DOHH2 (cell line): ENCODE measurements at regions not wholly inside any gene's neighbourhood (a gene's known extent, or its start where the extent isn't known, plus 50 kb on each side); places are given as distances from the start of the nearest gene placed in this dataset.
A peak's percentile ranks its signal among the peaks of the same experiment; 100 is the strongest.

Experiments
- H3F3A ChIP-seq: fragments of 200-600 bp; sonication (generic), shearing (Covaris generic); 2 replicates; pipeline ENCODE4 v1.6.0; 2016; ENCODE audit warnings: antibody characterized with exemption, mild to moderate bottlenecking; ENCODE audit not compliant: control insufficient read depth, insufficient read depth
- H3K27ac ChIP-seq: fragments of 200-600 bp; sonication (generic); 2 replicates; pipeline ENCODE4 v1.5.1; 2014; ENCODE audit warnings: low read depth, mild to moderate bottlenecking, low read length, moderate library complexity
- H3K27me3 ChIP-seq: fragments of 200-600 bp; sonication (generic); 2 replicates; pipeline ENCODE4 v1.6.1; 2014; ENCODE audit warnings: mild to moderate bottlenecking, low read length, mixed read lengths; ENCODE audit not compliant: control insufficient read depth
- H3K36me3 ChIP-seq: fragments of 200-600 bp; sonication (generic); 2 replicates; pipeline ENCODE4 v1.6.1; 2014; ENCODE audit warnings: mild to moderate bottlenecking, low read length, moderate library complexity, mixed read lengths; ENCODE audit not compliant: control insufficient read depth
- H3K4me1 ChIP-seq: fragments of 200-600 bp; sonication (generic); 2 replicates; pipeline ENCODE4 v1.6.1; 2014; ENCODE audit warnings: mild to moderate bottlenecking, low read length, mixed read lengths; ENCODE audit not compliant: control insufficient read depth
- H3K4me2 ChIP-seq: fragments of 200-600 bp; sonication (generic); 2 replicates; pipeline ENCODE4 v1.6.0; 2014; ENCODE audit warnings: mild to moderate bottlenecking, low read length, moderate library complexity
- H3K4me3 ChIP-seq: fragments of 200-600 bp; sonication (generic); 2 replicates; pipeline ENCODE4 v1.5.1; 2014; ENCODE audit warnings: mild to moderate bottlenecking, low read length, mixed read lengths
- H3K79me2 ChIP-seq: fragments of 200-600 bp; sonication (generic); 2 replicates; pipeline ENCODE4 v1.6.1; 2014; ENCODE audit warnings: mild to moderate bottlenecking, low read length, mixed read lengths; ENCODE audit not compliant: control insufficient read depth
- H3K9me2 ChIP-seq: fragments of 200-600 bp; sonication (generic); replicated peaks from 2 replicates; pipeline ENCODE4 v1.6.1; 2014; ENCODE audit warnings: mild to moderate bottlenecking, low read length, mixed read lengths; ENCODE audit not compliant: control insufficient read depth
- H3K9me3 ChIP-seq: fragments of 200-600 bp; sonication (generic); 2 replicates; pipeline ENCODE4 v1.6.1; 2014; ENCODE audit warnings: antibody characterized with exemption, low read length, mixed read lengths; ENCODE audit not compliant: control insufficient read depth, insufficient read depth
- H4K20me1 ChIP-seq: fragments of 200-600 bp; sonication (generic); 2 replicates; pipeline ENCODE4 v1.6.0; 2014; ENCODE audit warnings: low read depth, mild to moderate bottlenecking, antibody characterized with exemption, low read length, moderate library complexity; ENCODE audit not compliant: control insufficient read depth, insufficient read depth
- EZH2phosphoT487 ChIP-seq: fragments of 200-600 bp; sonication (generic); IDR thresholded peaks from 2 replicates; pipeline ENCODE4 v1.6.1; 2017; ENCODE audit warnings: borderline replicate concordance, mild to moderate bottlenecking, antibody characterized with exemption, low read length, moderate library complexity, mixed read lengths
- TF ChIP-seq, protein P1 (sequence below): fragments of 200-600 bp; sonication (generic); IDR thresholded peaks from one replicate; pipeline ENCODE4 v1.5.1; 2014; ENCODE audit warnings: antibody characterized with exemption, mild to moderate bottlenecking, low read depth, low read length; ENCODE audit not compliant: poor library complexity, severe bottlenecking

DNA sequence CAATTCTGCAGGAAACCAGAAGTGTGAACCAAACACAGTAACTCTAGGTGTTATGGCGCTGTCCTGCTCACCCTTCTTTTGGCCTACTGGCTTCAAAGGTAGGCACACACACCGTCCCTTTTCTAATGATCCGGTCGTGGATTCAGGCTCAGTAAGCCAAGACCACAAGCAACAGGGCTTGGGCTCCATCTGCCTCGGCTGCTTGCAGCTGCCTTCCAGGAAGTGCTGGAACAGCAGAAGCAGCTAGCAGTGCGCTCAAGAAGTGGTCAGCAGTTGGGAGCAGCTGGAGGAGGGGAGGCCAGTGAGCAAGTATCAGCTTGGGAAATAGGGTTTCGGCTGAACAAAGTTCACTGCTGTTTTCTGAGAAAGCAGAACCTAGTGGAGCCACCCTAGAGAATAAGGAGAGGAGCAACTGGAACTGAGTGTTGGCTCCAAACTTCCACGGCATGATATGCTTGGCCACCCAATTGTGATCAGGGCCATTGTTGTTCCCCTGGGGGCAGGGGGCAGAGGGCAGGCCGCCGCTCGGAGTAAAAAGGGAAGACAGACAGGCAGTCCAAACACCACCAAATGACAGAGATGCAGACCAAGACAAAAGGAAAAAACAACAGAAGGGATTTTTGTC lies 173.4 kb downstream of the TOMM20 start:
- no peaks in the 10 kb centered on the region for H4K20me1 ChIP-seq
- no peaks in the 10 kb centered on the region for H3K9me3 ChIP-seq
- TF ChIP-seq, protein P1, sequence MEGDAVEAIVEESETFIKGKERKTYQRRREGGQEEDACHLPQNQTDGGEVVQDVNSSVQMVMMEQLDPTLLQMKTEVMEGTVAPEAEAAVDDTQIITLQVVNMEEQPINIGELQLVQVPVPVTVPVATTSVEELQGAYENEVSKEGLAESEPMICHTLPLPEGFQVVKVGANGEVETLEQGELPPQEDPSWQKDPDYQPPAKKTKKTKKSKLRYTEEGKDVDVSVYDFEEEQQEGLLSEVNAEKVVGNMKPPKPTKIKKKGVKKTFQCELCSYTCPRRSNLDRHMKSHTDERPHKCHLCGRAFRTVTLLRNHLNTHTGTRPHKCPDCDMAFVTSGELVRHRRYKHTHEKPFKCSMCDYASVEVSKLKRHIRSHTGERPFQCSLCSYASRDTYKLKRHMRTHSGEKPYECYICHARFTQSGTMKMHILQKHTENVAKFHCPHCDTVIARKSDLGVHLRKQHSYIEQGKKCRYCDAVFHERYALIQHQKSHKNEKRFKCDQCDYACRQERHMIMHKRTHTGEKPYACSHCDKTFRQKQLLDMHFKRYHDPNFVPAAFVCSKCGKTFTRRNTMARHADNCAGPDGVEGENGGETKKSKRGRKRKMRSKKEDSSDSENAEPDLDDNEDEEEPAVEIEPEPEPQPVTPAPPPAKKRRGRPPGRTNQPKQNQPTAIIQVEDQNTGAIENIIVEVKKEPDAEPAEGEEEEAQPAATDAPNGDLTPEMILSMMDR = no peak
- TF ChIP-seq EZH2phosphoT487 = no peak
- no peaks in the 10 kb centered on the region for H3K36me3 ChIP-seq
- H3K9me2 ChIP-seq = no peaks in the 10 kb centered on the region
- no peak overlapping the region for H3K27ac ChIP-seq
- no peaks in the 10 kb centered on the region for H3F3A ChIP-seq
- H3K4me2 ChIP-seq = peak overlapping the region; percentile 61
- no peaks in the 10 kb centered on the region for H3K79me2 ChIP-seq
- peaks cover 36% of the 10 kb centered on the region for H3K4me1 ChIP-seq
- no peaks in the 10 kb centered on the region for H3K27me3 ChIP-seq
- peak overlapping the region; percentile 39 for H3K4me3 ChIP-seq

DNA sequence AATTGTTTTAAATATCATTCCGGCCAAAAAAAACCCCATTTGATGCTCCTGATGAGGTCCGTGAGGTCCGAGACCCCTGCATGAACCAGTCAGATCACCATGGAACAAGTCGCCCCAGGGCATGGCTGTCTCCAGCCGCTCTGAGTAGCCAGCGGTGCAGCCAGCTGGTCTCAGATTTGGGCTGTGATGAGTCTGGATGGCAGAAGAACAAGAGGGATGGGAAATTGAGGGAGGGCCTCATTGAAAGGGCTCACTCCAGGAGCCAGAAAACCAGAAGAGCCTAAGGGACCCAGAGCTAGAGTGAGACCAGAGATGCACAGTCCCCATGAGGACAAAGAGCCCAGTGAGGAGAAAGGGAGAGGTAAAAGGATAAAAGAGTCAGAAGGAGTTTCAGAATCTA lies 174.0 kb downstream of the TOMM20 start:
- Histone ChIP-seq H3K9me3 (no peaks in the 10 kb centered on the region), H3K36me3 (no peaks in the 10 kb centered on the region), H3K27me3 (no peaks in the 10 kb centered on the region), H3K79me2 (no peaks in the 10 kb centered on the region), H4K20me1 (no peaks in the 10 kb centered on the region), H3K4me2 (peak overlapping the region; percentile 61), H3K4me3 (no peak overlapping the region), H3K4me1 (peaks cover 32% of the 10 kb centered on the region), H3K27ac (no peak overlapping the region), H3F3A (no peaks in the 10 kb centered on the region), H3K9me2 (no peaks in the 10 kb centered on the region)
- TF ChIP-seq, protein P1 = no peak
- TF ChIP-seq EZH2phosphoT487 = no peak

DNA sequence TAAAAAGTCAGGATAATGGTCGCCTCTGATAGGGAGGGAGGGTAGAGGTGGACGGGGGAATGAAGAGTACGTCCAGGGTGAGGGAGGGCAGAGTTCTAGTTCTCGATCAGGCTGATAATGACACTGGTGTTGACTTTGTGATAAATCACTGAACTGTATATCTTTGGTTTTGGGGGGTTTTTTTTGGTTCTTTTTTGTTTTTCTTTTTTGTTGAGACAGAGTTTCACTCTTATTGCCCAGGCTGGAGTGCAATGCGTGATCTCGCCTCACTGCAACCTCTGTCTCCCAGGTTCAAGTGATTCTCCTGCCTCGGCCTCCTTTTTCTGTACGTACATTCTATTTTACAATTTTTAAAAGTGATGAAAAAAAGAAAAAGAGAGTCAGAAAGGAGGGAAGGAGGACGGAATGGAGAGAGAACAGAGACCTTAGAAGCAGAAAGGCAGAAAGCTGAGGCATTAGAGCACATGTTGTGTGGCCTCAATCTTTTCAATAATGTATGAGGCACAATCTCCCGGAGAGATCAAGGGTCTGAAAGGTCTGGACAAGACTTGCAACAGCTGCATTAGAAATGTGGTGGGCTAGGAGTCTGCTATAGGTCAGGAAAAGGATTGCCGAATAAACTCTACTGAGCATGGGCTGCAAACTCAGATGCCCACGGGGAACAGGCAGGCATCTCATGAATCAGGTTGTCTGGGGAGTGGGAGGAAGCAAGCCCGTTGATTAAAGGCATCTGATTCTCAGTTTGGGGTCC lies 174.8 kb downstream of the TOMM20 start:
- Histone ChIP-seq H3K4me2 (no peak overlapping the region), H3F3A (no peaks in the 10 kb centered on the region), H3K36me3 (no peaks in the 10 kb centered on the region), H3K4me1 (peaks cover 28% of the 10 kb centered on the region), H3K4me3 (no peak overlapping the region), H3K9me2 (no peaks in the 10 kb centered on the region), H3K79me2 (no peaks in the 10 kb centered on the region), H3K27ac (no peak overlapping the region), H3K27me3 (no peaks in the 10 kb centered on the region), H4K20me1 (no peaks in the 10 kb centered on the region), H3K9me3 (peaks cover 5% of the 10 kb centered on the region; the same call in 1 of the 2 replicates)
- TF ChIP-seq EZH2phosphoT487 = no peak
- TF ChIP-seq, protein P1 = no peak
